SKM-1 treated with dmso at 0.1 percent for 144 hours (cell line): ENCODE measurements at regions not wholly inside any gene's neighbourhood (a gene's known extent, or its start where the extent isn't known, plus 50 kb on each side); places are given as distances from the start of the nearest gene placed in this dataset.
"Not testable (repeated sequence)": the region's sequence is repeated elsewhere in the genome, so short reads cannot be mapped to it uniquely, and the experiment has no call there.

Experiments used
- DNase-seq: peaks from one replicate; lab custom pipeline; 2025; ENCODE audit not compliant: unreplicated experiment; lab: John Stamatoyannopoulos, UW

- DNase-seq, result not testable (repeated sequence)
These were observed 169.7 kb upstream of the FOXD4L5 start for GRCh38 chr9:65454666-65455065.

GRCh38 chr9:65454034-65454433, 169.0 kb upstream of the FOXD4L5 start:
- DNase-seq, result not testable (repeated sequence)

- peak; percentile 43 for DNase-seq
These were observed 165.0 kb upstream of the FOXD4L5 start for GRCh38 chr9:65449886-65450610.

DNA sequence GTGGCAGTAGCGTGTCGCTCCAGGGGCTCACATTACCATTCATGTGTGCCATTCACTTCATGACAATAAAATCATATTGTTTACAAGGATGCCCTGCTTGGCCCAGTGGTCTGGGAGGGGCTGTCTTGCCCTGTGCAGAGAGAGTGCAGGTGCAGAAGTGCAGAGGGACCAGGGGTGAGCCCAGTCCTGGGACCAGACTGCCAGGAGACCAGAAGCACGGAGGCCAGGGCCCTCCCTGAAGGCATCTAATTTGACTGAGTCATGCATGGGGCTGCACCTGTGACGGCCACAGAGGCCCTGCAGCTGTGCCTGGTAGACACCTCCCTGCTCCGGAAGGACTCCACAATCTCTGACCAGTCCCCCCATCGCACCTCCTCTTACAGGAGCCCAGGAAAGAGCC, 164.4 kb upstream of the FOXD4L5 start:
- no peak for DNase-seq

DNA sequence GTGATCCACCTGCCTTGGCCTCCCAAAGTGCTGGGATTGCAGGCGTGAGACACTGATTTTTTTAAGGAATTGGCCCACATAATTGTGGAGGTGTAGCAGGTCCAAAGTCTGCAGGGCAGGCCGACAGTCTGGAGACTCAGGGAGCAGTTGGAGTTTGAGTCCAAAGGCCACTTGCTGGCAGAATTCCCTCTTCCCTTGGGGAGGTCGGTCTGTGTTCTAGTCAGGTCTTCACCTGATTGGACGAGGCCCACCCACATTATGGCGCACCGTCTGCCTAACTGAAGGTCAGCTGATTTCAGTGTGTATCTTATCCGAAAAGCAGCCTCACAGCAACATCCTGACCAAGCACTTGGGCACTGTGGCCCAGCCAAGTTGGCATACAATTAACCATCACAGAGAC, 162.1 kb upstream of the FOXD4L5 start:
- not testable (repeated sequence) for DNase-seq

GRCh38 chr9:65445991-65446390, 161.0 kb upstream of the FOXD4L5 start:
- not testable (repeated sequence) for DNase-seq

GRCh38 chr9:65444943-65445342, 159.9 kb upstream of the FOXD4L5 start:
- DNase-seq, result no peak

DNA sequence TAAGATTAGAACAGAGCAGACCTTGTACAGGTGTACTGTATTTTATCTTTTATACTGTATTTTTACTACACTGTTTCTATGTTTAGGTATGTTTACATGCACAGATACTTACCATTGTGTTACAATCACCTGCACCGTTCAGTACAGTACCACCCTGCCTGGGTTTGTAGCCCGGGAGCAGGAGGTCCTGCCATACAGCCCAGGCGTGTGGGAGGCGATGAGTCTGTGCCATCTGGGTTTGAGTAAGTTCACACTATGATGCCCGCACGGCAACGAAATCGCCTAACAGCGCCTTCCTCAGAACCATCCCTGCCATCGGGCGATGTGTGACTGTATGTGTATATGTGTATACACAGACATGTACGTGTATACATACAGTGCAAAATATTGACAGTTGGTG, 157.1 kb upstream of the FOXD4L5 start:
- not testable (repeated sequence) for DNase-seq

DNA sequence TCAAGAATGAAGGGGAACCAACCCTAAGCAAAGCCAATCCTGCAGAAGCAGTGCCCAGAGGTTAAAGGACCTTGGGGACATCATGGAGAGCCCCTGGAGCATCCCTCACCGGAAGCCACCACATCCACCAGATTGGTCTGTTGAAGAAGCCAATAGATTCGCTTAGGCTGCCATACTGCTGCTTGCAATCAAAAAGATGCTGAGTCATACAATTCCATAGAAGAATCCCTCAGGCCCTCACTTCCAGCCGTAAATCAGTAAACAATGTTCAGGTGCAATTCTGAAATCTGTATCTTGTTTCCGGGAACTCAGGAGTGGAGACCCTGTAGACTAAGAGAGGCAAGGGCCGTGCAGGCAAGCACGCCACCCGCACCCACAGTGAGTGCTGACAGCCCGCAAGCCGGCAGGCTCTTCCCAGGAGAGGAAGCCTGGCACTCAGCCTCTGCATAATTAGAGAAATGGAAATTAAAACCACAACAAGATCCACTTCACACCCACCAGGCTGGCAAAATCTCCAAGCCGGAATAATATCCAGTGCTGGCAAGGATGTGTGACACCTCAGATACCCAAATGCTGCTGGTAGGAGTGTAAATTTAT, 156.4 kb upstream of the FOXD4L5 start:
- DNase-seq, result not testable (repeated sequence)

DNA sequence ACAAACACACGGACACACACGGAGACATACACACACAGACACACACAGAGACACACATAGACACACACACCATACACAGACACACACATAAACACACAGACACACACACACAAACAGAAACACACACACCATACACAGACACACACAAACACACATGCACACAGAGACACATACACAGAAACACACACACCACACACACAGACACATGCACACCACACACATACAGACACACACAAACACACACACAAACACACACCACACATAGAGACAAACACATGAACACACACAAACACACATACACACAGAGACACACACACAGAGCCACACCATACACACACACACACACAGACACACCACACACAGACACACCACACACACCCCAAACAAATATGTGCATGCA, 152.7 kb upstream of the FOXD4L5 start:
- no peak for DNase-seq

GRCh38 chr9:65435464-65435863, 150.5 kb upstream of the FOXD4L5 start:
- no peak for DNase-seq

DNA sequence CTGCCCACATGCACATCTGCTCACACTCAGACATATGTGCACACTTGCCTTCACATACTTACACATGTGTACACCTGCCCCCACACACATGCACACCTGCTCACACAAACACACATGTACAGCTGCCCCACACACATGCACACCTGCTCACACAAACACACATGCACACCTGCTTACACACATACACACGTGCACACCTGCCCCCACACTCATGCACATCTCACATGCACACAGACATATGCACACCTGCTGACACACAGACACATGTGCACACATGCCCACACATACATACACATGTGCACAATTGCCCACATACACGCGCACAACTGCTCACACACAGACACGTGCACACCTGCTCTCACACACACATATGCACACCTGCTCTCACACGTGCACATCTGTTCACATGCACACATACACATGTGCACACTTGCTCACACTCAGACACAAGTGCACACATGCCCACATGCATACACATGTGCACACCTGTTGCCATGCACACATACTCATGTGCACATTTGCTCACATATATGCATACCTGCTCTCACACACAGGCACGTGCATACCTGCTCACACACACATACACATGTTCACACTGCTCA, 147.8 kb upstream of the FOXD4L5 start:
- no peak for DNase-seq

DNA sequence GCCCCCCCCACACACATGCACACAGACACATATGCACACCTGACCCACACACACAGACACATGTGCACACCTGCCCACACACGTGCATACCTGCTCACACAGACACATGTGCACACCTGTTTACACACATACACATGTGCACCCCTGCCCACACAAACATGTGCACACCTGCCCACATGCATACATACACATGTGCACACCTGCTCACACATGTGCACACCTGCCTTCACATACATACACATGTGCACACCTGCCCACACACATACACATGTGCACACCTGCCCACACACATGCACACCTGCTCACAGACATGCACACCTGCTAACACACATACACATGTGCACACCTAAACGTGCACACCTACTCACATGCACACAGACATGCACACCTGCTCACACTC, 147.0 kb upstream of the FOXD4L5 start:
- no peak for DNase-seq

DNA sequence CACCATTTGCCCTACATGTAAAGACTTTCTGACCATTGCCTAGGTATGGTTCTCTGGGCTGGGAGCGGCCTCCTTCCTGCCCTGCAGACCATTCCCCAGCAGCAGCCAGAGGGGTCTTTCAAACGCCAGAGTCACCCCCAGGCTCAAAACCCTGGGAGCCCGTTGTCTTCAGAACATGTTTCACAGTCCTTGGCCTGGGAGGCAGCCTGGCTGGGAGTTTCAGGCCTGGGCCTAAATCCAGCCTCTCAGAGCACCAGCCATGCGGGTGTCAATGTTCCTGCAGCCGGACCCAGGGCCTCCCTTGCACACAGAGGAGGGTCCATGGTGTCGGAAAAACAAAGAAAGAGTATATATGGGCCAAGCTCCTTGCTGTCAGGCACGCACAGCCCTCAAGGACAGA, 145.2 kb upstream of the FOXD4L5 start:
- DNase-seq, result no peak

DNA sequence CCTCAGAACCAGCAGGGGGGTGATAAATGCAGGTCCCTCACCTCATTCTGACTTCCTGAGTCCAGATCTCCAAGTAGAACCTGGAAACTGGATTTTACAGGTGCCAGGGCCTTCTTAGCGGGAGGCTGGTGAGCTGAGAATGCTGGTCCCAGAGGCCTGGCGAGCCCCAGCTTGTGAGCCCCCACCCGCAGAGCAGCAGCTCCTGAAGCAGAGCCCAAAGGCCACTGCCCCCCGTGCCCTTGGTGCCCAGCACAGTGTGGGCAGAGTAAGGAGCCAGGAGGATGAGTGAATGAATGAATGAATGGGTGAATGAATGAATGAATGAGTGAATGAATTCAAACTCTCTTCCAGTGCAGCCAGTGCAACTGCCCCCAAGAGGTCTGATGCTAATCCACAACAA, 142.4 kb upstream of the FOXD4L5 start:
- not testable (repeated sequence) for DNase-seq

GRCh38 chr9:65426813-65427212, 141.8 kb upstream of the FOXD4L5 start:
- not testable (repeated sequence) for DNase-seq

GRCh38 chr9:65426231-65426630, 141.2 kb upstream of the FOXD4L5 start:
- DNase-seq, result no peak

- not testable (repeated sequence) for DNase-seq
These were observed 140.2 kb upstream of the FOXD4L5 start for GRCh38 chr9:65425183-65425582.

GRCh38 chr9:65424437-65424984, 139.5 kb upstream of the FOXD4L5 start:
- not testable (repeated sequence) for DNase-seq

DNA sequence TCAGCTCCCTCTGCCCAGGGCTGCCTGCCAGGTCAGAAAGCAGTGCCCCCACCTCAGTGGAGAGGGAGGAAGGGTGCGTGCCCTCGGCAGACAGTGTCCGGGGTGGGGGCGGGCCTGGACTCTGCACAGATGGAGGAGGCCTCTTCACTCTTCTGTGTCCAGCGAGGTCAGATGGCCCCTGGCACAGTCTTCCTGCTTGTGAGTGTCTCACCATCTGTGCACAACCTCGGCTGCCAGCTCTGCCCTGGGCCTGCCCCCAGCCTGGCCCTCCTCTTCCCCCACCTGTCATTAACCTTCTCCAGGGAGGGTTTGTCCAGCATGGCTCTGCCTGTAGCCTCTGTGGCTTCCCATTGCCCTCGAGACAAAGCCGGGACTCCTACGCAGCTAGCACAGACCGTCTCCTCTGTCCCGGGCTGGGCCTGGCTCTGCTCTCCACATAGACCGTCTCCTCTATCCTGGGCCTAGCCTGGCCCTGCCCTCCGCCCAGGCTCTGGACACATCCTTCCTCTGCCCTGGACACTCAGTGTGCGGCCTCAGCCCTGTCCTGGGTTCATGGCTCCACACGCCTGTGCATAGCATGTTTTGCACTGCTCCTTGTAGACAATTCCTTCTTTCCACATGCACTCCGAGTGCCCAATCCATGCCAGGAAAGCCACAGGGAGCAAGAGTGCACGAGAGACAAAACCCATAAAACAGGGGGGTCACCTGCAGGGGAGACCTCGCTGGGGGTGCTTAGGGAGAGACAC, 138.9 kb upstream of the FOXD4L5 start:
- not testable (repeated sequence) for DNase-seq

DNA sequence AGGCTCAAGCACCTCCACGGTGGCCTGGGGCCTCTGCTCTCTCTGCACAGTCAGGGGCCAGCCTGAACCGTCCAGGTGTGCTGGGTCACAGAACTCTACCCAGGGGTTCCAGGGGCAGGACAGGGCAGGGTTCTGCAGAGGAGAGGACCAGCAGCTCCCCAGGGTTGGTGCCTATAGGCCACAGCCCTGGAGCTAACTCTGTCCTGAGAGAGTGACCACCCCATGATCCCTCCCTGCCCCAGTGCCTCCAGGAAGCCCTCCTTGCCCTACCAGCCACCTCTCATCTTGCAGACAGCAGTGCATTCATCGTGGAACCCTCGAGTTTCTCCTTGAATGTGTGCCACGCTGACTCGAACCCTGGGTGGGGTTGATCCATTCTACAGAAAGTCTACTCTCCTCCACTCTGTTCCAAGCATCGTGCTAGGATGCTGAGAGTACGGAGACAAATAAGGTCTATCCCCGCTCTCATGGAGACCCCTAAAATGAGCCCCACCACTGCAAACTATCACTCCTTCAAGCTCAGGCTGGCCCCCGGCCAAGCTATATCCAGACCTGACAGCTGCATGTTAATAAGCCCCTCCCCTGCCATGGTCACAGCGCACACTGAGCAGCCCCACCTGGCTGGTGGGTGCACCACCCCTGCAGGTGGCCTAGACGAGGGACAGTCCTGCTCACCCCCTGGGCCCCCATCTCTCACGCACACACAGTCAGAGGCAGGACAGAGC, 138.1 kb upstream of the FOXD4L5 start:
- not testable (repeated sequence) for DNase-seq
